Neuronal stem cell (in vitro differentiated cells): ENCODE measurements at regions not wholly inside any gene's neighbourhood (a gene's known extent, or its start where the extent isn't known, plus 50 kb on each side); places are given as distances from the start of the nearest gene placed in this dataset.

Experiments used
- DNase-seq: peaks from one replicate; pipeline ENCODE4 v3.0.0-alpha.2; 2013; ENCODE audit warnings: low spot score
- H2AFZ ChIP-seq: one replicate; pipeline ENCODE4 v1.6.1; 2013; ENCODE audit warnings: mild to moderate bottlenecking, low read length, inconsistent platforms
- H2AK5ac ChIP-seq: 2 replicates; pipeline ENCODE4 v1.6.1; 2013; ENCODE audit warnings: low read depth, mild to moderate bottlenecking, inconsistent platforms, low read length, moderate library complexity, mixed read lengths
- H2BK120ac ChIP-seq: 2 replicates; pipeline ENCODE4 v1.6.1; 2013; ENCODE audit warnings: low read depth, mild to moderate bottlenecking, inconsistent platforms, low read length, moderate library complexity, mixed read lengths
- H2BK12ac ChIP-seq: one replicate; pipeline ENCODE4 v1.6.1; 2013; ENCODE audit warnings: low read length, inconsistent platforms
- H2BK15ac ChIP-seq: 2 replicates; pipeline ENCODE4 v1.6.1; 2013; ENCODE audit warnings: mild to moderate bottlenecking, low read length, inconsistent platforms, mixed read lengths
- H2BK5ac ChIP-seq: one replicate; pipeline ENCODE4 v1.6.1; 2013; ENCODE audit warnings: inconsistent platforms, mild to moderate bottlenecking, low read length, moderate library complexity
- H3K14ac ChIP-seq: one replicate; pipeline ENCODE4 v1.6.1; 2013; ENCODE audit warnings: low read length, inconsistent platforms
- H3K18ac ChIP-seq: 2 replicates; pipeline ENCODE4 v1.6.1; 2013; ENCODE audit warnings: low read length, inconsistent platforms
- H3K23ac ChIP-seq: 2 replicates; pipeline ENCODE4 v1.6.1; 2013; ENCODE audit warnings: low read depth, mild to moderate bottlenecking, mixed read lengths, low read length, inconsistent platforms; ENCODE audit not compliant: poor library complexity
- H3K27ac ChIP-seq: replicated peaks from 3 replicates; pipeline ENCODE4 v1.5.1; 2013; ENCODE audit warnings: low read length, inconsistent platforms
- H3K27me3 ChIP-seq, 3 experiments: 2 replicates each; pipeline ENCODE4 v1.6.1; 2013; ENCODE audit warnings: low read length in 3 of 3, mild to moderate bottlenecking in 2 of 3, inconsistent platforms in 1 of 3, low read depth in 1 of 3, mixed read lengths in 1 of 3, moderate library complexity in 1 of 3; ENCODE audit not compliant: control insufficient read depth in 3 of 3, insufficient read depth in 3 of 3
- H3K36me3 ChIP-seq, 2 donors: replicated peaks in 1 of 2; 2 replicates each; pipeline ENCODE4 v1.6.1; 2013; ENCODE audit warnings: low read length in 2 of 2; ENCODE audit not compliant: control insufficient read depth in 2 of 2, insufficient read depth in 2 of 2
- H3K4ac ChIP-seq: 2 replicates; pipeline ENCODE4 v1.6.1; 2013; ENCODE audit warnings: inconsistent platforms, mild to moderate bottlenecking, low read length, moderate library complexity
- H3K4me1 ChIP-seq, 2 donors: 1 replicate in 1 of 2; 2 replicates in 1 of 2; pipeline ENCODE4 v1.6.1; 2013; ENCODE audit warnings: low read length in 2 of 2, low read depth in 1 of 2; ENCODE audit not compliant: control insufficient read depth in 2 of 2, insufficient read depth in 1 of 2
- H3K4me2 ChIP-seq: one replicate; pipeline ENCODE4 v1.6.1; 2013; ENCODE audit warnings: mild to moderate bottlenecking, low read length, inconsistent platforms; ENCODE audit not compliant: insufficient read depth, poor library complexity, severe bottlenecking
- H3K4me3 ChIP-seq, 2 donors: 2 replicates each; pipeline ENCODE4 v1.5.1; 2013; ENCODE audit warnings: low read length in 2 of 2, mild to moderate bottlenecking in 2 of 2, inconsistent platforms in 1 of 2, moderate library complexity in 1 of 2
- H3K79me1 ChIP-seq: one replicate; pipeline ENCODE4 v1.6.1; 2013; ENCODE audit warnings: low read depth, mild to moderate bottlenecking, inconsistent platforms, low read length, moderate library complexity
- H3K9ac ChIP-seq: one replicate; pipeline ENCODE4 v1.6.1; 2013; ENCODE audit warnings: mild to moderate bottlenecking, low read depth, low read length, inconsistent platforms; ENCODE audit not compliant: poor library complexity
- H3K9me3 ChIP-seq, 2 donors: replicated peaks in 1 of 2; 2 replicates each; pipeline versions ENCODE3 to v1.6.1; 2013; ENCODE audit warnings: low read length in 2 of 2, mild to moderate bottlenecking in 2 of 2, inconsistent platforms in 1 of 2, low read depth in 1 of 2, mixed read lengths in 1 of 2, moderate library complexity in 1 of 2; ENCODE audit not compliant: control insufficient read depth in 2 of 2, insufficient read depth in 1 of 2
- H4K8ac ChIP-seq: one replicate; pipeline ENCODE4 v1.6.1; 2013; ENCODE audit warnings: low read depth, mild to moderate bottlenecking, inconsistent platforms, low read length, moderate library complexity
- H4K91ac ChIP-seq: one replicate; pipeline ENCODE4 v1.6.1; 2013; ENCODE audit warnings: low read length, low read depth, mild to moderate bottlenecking, inconsistent platforms; ENCODE audit not compliant: poor library complexity
- WGBS, 2 donors: extraction: QIAGEN DNeasy Blood & Tissue Kit; methylation state at CpG; one replicate each; pipeline ENCODE4 v1.1.7; 2013; ENCODE audit warnings: missing lambda C conversion rate in 2 of 2, mixed read lengths in 1 of 2; ENCODE audit not compliant: insufficient read length in 2 of 2, insufficient replicate concordance in 1 of 2; ENCODE audit errors: extremely low coverage in 2 of 2; 5-methylcytosine and 5-hydroxymethylcytosine counted together

- Histone ChIP-seq H3K9me3 (no peaks in the 10 kb centered on the region), H3K14ac (no peak overlapping the region), H3K27ac (no peak overlapping the region), H3K9ac (no peak overlapping the region), H2AFZ (no peak overlapping the region), H3K27me3 (no peaks in the 10 kb centered on the region), H4K8ac (no peak overlapping the region), H3K18ac (no peak overlapping the region), H2BK15ac (no peak overlapping the region), H3K4me3 (no peak overlapping the region), H4K91ac (no peak overlapping the region), H3K4me2 (no peak overlapping the region), H2AK5ac (no peak overlapping the region), H2BK12ac (no peak overlapping the region), H3K4ac (no peak overlapping the region), H3K4me1 (no peaks in the 10 kb centered on the region), H3K36me3 (no peaks in the 10 kb centered on the region), H2BK120ac (no peak overlapping the region), H2BK5ac (no peak overlapping the region), H3K79me1 (no peaks in the 10 kb centered on the region), H3K23ac (no peak overlapping the region)
- no peak for DNase-seq
- WGBS, 2 donors, result no CpG with 5 or more reads among the region's 2 CpGs
These were observed 656.6 kb upstream of the MAP3K7 start for GRCh38 chr6:91243436-91243835.

GRCh38 chr6:91242614-91242949, 655.7 kb upstream of the MAP3K7 start:
- no peaks in the 10 kb centered on the region for H3K4me1 ChIP-seq
- H3K27me3 ChIP-seq, result no peaks in the 10 kb centered on the region
- no peak overlapping the region for H3K14ac ChIP-seq
- H3K4me2 ChIP-seq, result no peak overlapping the region
- H3K36me3 ChIP-seq, result no peaks in the 10 kb centered on the region
- H3K4me3 ChIP-seq, result no peak overlapping the region
- no peak overlapping the region for H2AK5ac ChIP-seq
- no peak for DNase-seq
- no peak overlapping the region for H2BK120ac ChIP-seq
- no peak overlapping the region for H3K4ac ChIP-seq
- no peak overlapping the region for H3K27ac ChIP-seq
- no peak overlapping the region for H4K91ac ChIP-seq
- no peaks in the 10 kb centered on the region for H3K9me3 ChIP-seq
- H3K18ac ChIP-seq, result no peak overlapping the region
- H3K79me1 ChIP-seq, result no peaks in the 10 kb centered on the region
- H2AFZ ChIP-seq, result no peak overlapping the region
- no peak overlapping the region for H2BK5ac ChIP-seq
- H2BK12ac ChIP-seq, result no peak overlapping the region
- no peak overlapping the region for H4K8ac ChIP-seq
- WGBS, 2 donors, result no CpG with 5 or more reads among the region's 3 CpGs
- no peak overlapping the region for H2BK15ac ChIP-seq
- H3K23ac ChIP-seq, result no peak overlapping the region
- H3K9ac ChIP-seq, result no peak overlapping the region

GRCh38 chr6:91241946-91242613, 655.2 kb upstream of the MAP3K7 start:
- H4K8ac ChIP-seq, result no peak overlapping the region
- H3K79me1 ChIP-seq, result no peaks in the 10 kb centered on the region
- H4K91ac ChIP-seq, result no peak overlapping the region

GRCh38 chr6:91240878-91241603, 654.2 kb upstream of the MAP3K7 start:
- Histone ChIP-seq H2BK15ac (no peak overlapping the region), H3K4ac (no peak overlapping the region), H3K4me2 (no peak overlapping the region), H4K8ac (no peak overlapping the region), H3K9ac (no peak overlapping the region), H3K4me1 (no peaks in the 10 kb centered on the region), H3K27ac (no peak overlapping the region), H3K27me3 (no peaks in the 10 kb centered on the region), H2BK12ac (no peak overlapping the region), H2BK5ac (no peak overlapping the region), H2AFZ (no peak overlapping the region), H3K36me3 (no peaks in the 10 kb centered on the region), H4K91ac (no peak overlapping the region), H3K79me1 (no peaks in the 10 kb centered on the region), H2BK120ac (no peak overlapping the region), H3K23ac (no peak overlapping the region), H3K14ac (no peak overlapping the region), H3K9me3 (no peaks in the 10 kb centered on the region), H3K4me3 (no peak overlapping the region), H3K18ac (no peak overlapping the region), H2AK5ac (no peak overlapping the region)
- DNase-seq, result no peak
- WGBS, 2 donors, result no CpG with 5 or more reads among the region's 1 CpG

More at GRCh38 chr6:91241946-91242613, 655.2 kb upstream of the MAP3K7 start:
- Histone ChIP-seq H2BK5ac (no peak overlapping the region), H2BK120ac (no peak overlapping the region), H3K4me1 (no peaks in the 10 kb centered on the region), H3K27me3 (no peaks in the 10 kb centered on the region), H3K4ac (no peak overlapping the region), H2AFZ (no peak overlapping the region), H3K4me2 (no peak overlapping the region), H3K27ac (no peak overlapping the region), H2BK12ac (no peak overlapping the region), H3K18ac (no peak overlapping the region), H3K4me3 (no peak overlapping the region), H3K36me3 (no peaks in the 10 kb centered on the region), H3K14ac (no peak overlapping the region), H3K23ac (no peak overlapping the region), H2BK15ac (no peak overlapping the region), H2AK5ac (no peak overlapping the region), H3K9me3 (no peaks in the 10 kb centered on the region), H3K9ac (no peak overlapping the region)
- no peak for DNase-seq
- no CpG with 5 or more reads among the region's 6 CpGs for WGBS, 2 donors
